Endothelial cell of umbilical vein (primary cell): ENCODE measurements at regions not wholly inside any gene's neighbourhood (a gene's known extent, or its start where the extent isn't known, plus 50 kb on each side); places are given as distances from the start of the nearest gene placed in this dataset.

Experiments used
- BruUV-seq: library from RNA; stranded (reverse); fragments of 400-500 nt; replicated peaks from 2 replicates; lab custom pipeline; 2021; lab: Mats Ljungman, UMichigan
- CTCF ChIA-PET: fragments of 300-600, 350-600 bp; sonication (Branson Sonifier 250); formaldehyde crosslinking; loops from one replicate; lab custom pipeline; 2021; ENCODE audit warnings: antibody characterized with exemption, inconsistent platforms; lab: Charles Lee
- POLR2A ChIA-PET: fragments of 300-600, 350-600 bp; sonication (Branson Sonifier 250); formaldehyde crosslinking; loops from one replicate; lab custom pipeline; 2021; ENCODE audit warnings: antibody characterized with exemption, inconsistent platforms; lab: Charles Lee
- DNase-seq: peaks from one replicate; pipeline ENCODE4 v3.0.0-alpha.2; 2011; ENCODE audit warnings: low read depth, low spot score
- FAIRE-seq: peaks from 2 replicates; lab custom pipeline; 2011; peaks lifted over from hg19 to GRCh38; lab: Jason Lieb, UNC
- H2AFZ ChIP-seq: 2 replicates; pipeline ENCODE4 v1.6.0; 2012; ENCODE audit warnings: low read depth, low read length, control low read depth, inconsistent platforms
- H3K27ac ChIP-seq: 2 replicates; pipeline ENCODE4 v1.5.1; 2011; ENCODE audit warnings: low read depth, mild to moderate bottlenecking, control low read depth, low read length, moderate library complexity; ENCODE audit not compliant: insufficient read depth
- H3K27me3 ChIP-seq, 2 experiments: 2 replicates each; pipeline versions ENCODE4 v1.6.0 to v1.6.1; 2011; ENCODE audit warnings: low read length in 2 of 2, mixed read lengths in 1 of 2; ENCODE audit not compliant: control insufficient read depth in 2 of 2, insufficient read depth in 2 of 2
- H3K36me3 ChIP-seq, 2 experiments: 2 replicates in 1 of 2; 3 replicates in 1 of 2; pipeline ENCODE4 v1.5.1; 2011; ENCODE audit warnings: low read length in 2 of 2, mild to moderate bottlenecking in 1 of 2, moderate library complexity in 1 of 2; ENCODE audit not compliant: control insufficient read depth in 2 of 2, insufficient read depth in 2 of 2; ENCODE audit errors: extremely low read depth in 1 of 2
- H3K4me1 ChIP-seq: 3 replicates; pipeline ENCODE4 v1.5.1; 2011; ENCODE audit warnings: mild to moderate bottlenecking, low read length; ENCODE audit not compliant: control insufficient read depth, insufficient read depth; ENCODE audit errors: extremely low read depth
- H3K4me2 ChIP-seq: 2 replicates; pipeline ENCODE4 v1.6.1; 2011; ENCODE audit warnings: low read length, control low read depth, mixed read lengths; ENCODE audit not compliant: insufficient read depth
- H3K4me3 ChIP-seq, 3 experiments: fragments of 200-600 bp in 1 of 3; sonication (generic), shearing (Covaris generic) in 1 of 3; replicated peaks in 1 of 3; 2 replicates each; pipeline ENCODE4 v1.5.1; 2011 to 2016; ENCODE audit warnings: control low read depth in 3 of 3, low read length in 3 of 3, mild to moderate bottlenecking in 2 of 3, inconsistent platforms in 1 of 3, low read depth in 1 of 3, moderate library complexity in 1 of 3; ENCODE audit not compliant: insufficient read depth in 1 of 3
- H3K79me2 ChIP-seq: 2 replicates; pipeline ENCODE4 v1.6.0; 2012; ENCODE audit warnings: low read length, inconsistent platforms; ENCODE audit not compliant: control insufficient read depth, insufficient read depth
- H3K9ac ChIP-seq: replicated peaks from 2 replicates; pipeline ENCODE3; 2011; ENCODE audit warnings: low read length, control low read depth; ENCODE audit not compliant: insufficient read depth; ENCODE audit errors: extremely low read depth
- H3K9me1 ChIP-seq: replicated peaks from 3 replicates; pipeline ENCODE4 v1.6.0; 2011; ENCODE audit warnings: mild to moderate bottlenecking, low read length; ENCODE audit not compliant: control insufficient read depth, insufficient read depth; ENCODE audit errors: extremely low read depth
- H3K9me3 ChIP-seq: replicated peaks from 2 replicates; pipeline ENCODE4 v1.5.1; 2012; ENCODE audit warnings: low read length, inconsistent platforms; ENCODE audit not compliant: control insufficient read depth, insufficient read depth
- H4K20me1 ChIP-seq: replicated peaks from 2 replicates; pipeline ENCODE3; 2011; ENCODE audit warnings: mild to moderate bottlenecking, low read length; ENCODE audit not compliant: control insufficient read depth, insufficient read depth; ENCODE audit errors: extremely low read depth
- EZH2 ChIP-seq: IDR thresholded peaks from 2 replicates; pipeline ENCODE4 v1.6.1; 2012; ENCODE audit warnings: borderline replicate concordance, low read depth, mild to moderate bottlenecking, moderate library complexity, low read length, inconsistent platforms; ENCODE audit not compliant: severe bottlenecking
- FOS ChIP-seq: IDR thresholded peaks from 2 replicates; pipeline ENCODE4 v1.6.1; 2011; ENCODE audit warnings: mild to moderate bottlenecking, low read length, moderate library complexity, borderline replicate concordance; ENCODE audit not compliant: insufficient read depth
- GATA2 ChIP-seq: IDR thresholded peaks from 2 replicates; pipeline ENCODE4 v1.7.0; 2011; ENCODE audit warnings: low read depth, mild to moderate bottlenecking, moderate library complexity, mixed read lengths, low read length; ENCODE audit not compliant: insufficient read length, insufficient read depth
- JUN ChIP-seq: IDR thresholded peaks from 2 replicates; pipeline ENCODE4 v1.6.1; 2011; ENCODE audit warnings: borderline replicate concordance, low read depth; ENCODE audit not compliant: insufficient read length, insufficient read depth
- MYC ChIP-seq: IDR thresholded peaks from one replicate; pipeline ENCODE4 v1.6.1; 2011; ENCODE audit warnings: mild to moderate bottlenecking, low read depth, low read length
- POLR2A ChIP-seq: IDR thresholded peaks from 2 replicates; pipeline ENCODE4 v1.6.1; 2012; ENCODE audit warnings: low read depth, mild to moderate bottlenecking, control low read depth, low read length
- POLR2AphosphoS5 ChIP-seq: IDR thresholded peaks from 2 replicates; pipeline ENCODE4 v1.6.1; 2012; ENCODE audit warnings: low read depth, mild to moderate bottlenecking, control low read depth, low read length, moderate library complexity; ENCODE audit not compliant: insufficient read depth
- dilution Hi-C: fragments of 300-500 bp; cut with MboI; formaldehyde crosslinking; loops from one replicate; pipeline ENCODE4 v1.15.0; 2019; ENCODE audit warnings: low sequenced_read_pairs; ENCODE audit not compliant: extremely low pct_ligation_motif_present
- intact Hi-C: fragments of 100-400 bp; cut with micrococcal nuclease; formaldehyde crosslinking; loops from one replicate; pipeline ENCODE4 v1.10.0; 2022
- TF ChIP-seq, protein P1 (sequence below): IDR thresholded peaks from 2 replicates; pipeline ENCODE4 v1.6.1; 2011; ENCODE audit not compliant: insufficient read depth, insufficient read length
- TF ChIP-seq, protein P2 (sequence below), 2 donors: IDR thresholded peaks; 1 replicate in 1 of 2; 2 replicates in 1 of 2; pipeline ENCODE4 v1.5.1; 2011; ENCODE audit warnings: low read length in 2 of 2, mild to moderate bottlenecking in 2 of 2, moderate library complexity in 2 of 2, control low read depth in 1 of 2, inconsistent platforms in 1 of 2, low read depth in 1 of 2; ENCODE audit not compliant: insufficient read depth in 1 of 2; ENCODE audit errors: extremely low read depth in 1 of 2

DNA sequence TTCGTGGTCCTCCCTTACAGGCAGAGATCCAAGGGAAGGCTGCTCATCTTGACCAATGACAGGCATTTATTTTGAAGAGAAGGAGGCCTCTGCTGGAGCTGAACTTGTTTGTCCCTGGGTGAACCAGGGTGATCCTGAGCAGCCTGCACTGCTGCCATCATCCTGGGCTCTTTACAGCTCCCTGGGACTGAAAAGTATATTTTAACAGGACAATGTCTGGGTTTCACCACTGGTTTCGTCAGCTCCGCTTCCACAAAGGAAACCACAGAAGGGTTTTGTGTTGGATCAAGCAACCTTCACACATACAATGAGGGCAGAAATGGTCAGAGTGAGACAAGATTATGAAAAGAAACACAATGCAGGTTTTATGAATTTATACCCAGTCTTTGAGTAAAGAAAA is 400.7 kb upstream of the TPM1 start:
- no peaks in the 10 kb centered on the region for H3K9me1 ChIP-seq
- no peaks in the 10 kb centered on the region for H3K9me3 ChIP-seq
- no peak overlapping the region for H3K4me3 ChIP-seq
- H3K9ac ChIP-seq: no peak overlapping the region
- POLR2A ChIA-PET: no interaction called here
- H3K4me2 ChIP-seq: no peak overlapping the region
- H4K20me1 ChIP-seq: no peaks in the 10 kb centered on the region
- H3K27me3 ChIP-seq: no peaks in the 10 kb centered on the region
- no peaks in the 10 kb centered on the region for H3K79me2 ChIP-seq
- no peak overlapping the region for H3K27ac ChIP-seq
- no peaks in the 10 kb centered on the region for H3K4me1 ChIP-seq
- dilution Hi-C loops (no loop called here), intact Hi-C loops (no loop called here)
- H2AFZ ChIP-seq: no peak overlapping the region
- CTCF ChIA-PET: no interaction called here
- DNase-seq (no peak), FAIRE-seq (no peak)
- no TSS peak for BruUV-seq
- TF ChIP-seq POLR2A: no peak
- TF ChIP-seq EZH2: no peak
- TF ChIP-seq FOS: no peak
- TF ChIP-seq POLR2AphosphoS5: no peak
- TF ChIP-seq JUN: no peak
- TF ChIP-seq, protein P1, sequence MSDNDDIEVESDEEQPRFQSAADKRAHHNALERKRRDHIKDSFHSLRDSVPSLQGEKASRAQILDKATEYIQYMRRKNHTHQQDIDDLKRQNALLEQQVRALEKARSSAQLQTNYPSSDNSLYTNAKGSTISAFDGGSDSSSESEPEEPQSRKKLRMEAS: no peak
- TF ChIP-seq, protein P2, sequence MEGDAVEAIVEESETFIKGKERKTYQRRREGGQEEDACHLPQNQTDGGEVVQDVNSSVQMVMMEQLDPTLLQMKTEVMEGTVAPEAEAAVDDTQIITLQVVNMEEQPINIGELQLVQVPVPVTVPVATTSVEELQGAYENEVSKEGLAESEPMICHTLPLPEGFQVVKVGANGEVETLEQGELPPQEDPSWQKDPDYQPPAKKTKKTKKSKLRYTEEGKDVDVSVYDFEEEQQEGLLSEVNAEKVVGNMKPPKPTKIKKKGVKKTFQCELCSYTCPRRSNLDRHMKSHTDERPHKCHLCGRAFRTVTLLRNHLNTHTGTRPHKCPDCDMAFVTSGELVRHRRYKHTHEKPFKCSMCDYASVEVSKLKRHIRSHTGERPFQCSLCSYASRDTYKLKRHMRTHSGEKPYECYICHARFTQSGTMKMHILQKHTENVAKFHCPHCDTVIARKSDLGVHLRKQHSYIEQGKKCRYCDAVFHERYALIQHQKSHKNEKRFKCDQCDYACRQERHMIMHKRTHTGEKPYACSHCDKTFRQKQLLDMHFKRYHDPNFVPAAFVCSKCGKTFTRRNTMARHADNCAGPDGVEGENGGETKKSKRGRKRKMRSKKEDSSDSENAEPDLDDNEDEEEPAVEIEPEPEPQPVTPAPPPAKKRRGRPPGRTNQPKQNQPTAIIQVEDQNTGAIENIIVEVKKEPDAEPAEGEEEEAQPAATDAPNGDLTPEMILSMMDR (IDR thresholded peaks at IDR 0.05; ENCODE audit: extremely low read depth in 1 of 2, insufficient read depth in 1 of 2, low read depth in 1 of 2, low read length in 2 of 2): no peak
- no peak for TF ChIP-seq MYC
- no peak for TF ChIP-seq GATA2
- no peaks in the 10 kb centered on the region for H3K36me3 ChIP-seq
